NOMO-1 (cell line): ENCODE measurements at regions not wholly inside any gene's neighbourhood (a gene's known extent, or its start where the extent isn't known, plus 50 kb on each side); places are given as distances from the start of the nearest gene placed in this dataset.

Experiments
- DNase-seq, 2 experiments: peaks; one replicate each; lab custom pipeline; 2025; ENCODE audit not compliant: unreplicated experiment in 2 of 2; lab: John Stamatoyannopoulos, UW

- DNase-seq: no peak
Measured at GRCh38 chr2:183984871-183985270, 613.5 kb upstream of the ZNF804A start.

DNA sequence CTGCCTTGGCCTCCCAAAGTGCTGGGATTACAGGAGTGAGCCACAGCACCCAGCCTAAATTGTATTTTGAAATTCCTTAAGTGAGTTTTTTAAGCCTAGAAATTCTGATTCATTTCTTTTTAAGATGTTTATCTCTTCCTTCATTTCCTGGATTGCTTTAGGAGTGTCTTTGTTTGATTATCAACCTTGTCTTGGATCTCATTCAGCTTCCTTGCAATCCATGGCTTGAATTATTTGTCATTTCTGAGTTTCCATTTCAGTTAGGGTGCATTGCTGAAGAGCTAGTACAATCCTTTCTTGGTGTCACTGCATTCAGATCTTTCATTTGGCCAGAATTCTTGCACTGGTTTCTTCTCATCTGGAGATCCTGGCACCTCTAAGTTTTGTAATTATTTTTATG, 606.4 kb upstream of the ZNF804A start:
- DNase-seq: no peak

DNA sequence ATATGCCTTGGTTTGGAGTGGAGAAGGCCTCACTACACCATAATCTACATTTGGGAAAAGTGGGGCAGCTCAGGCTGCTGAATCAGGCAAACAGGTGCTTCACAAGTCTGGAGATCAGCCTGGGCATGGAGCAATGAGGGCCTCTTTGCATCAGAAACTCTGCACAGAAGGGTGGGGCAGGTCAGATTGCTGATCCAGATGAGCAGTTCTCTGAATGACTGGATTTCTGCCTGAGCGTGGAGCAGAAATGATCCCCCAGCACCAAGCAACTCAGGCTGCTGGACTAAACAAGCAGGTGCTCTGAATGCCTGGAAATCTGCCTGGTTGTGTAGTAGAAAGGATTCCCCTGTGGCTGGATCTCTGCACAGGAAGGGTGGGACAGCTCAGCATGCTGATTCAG, 605.3 kb upstream of the ZNF804A start:
- no peak for DNase-seq

DNA sequence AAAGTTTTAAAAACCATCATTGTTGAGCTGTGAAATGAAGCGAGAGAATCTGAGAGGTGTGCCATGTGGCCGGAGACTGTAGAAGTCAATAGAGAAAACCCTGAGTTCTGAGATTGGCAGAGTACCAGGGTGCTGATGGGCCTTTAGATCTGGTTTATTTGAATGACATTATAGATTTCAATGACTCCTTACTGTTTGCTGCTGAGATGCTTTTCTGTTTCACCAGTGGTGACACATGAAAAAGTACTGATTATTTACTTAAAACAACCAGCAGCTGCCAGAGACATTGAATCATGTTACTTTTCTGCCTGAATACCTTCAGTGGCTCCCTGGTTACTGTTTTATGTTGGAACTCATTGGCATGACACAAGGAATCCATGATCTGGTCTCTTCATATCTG, 602.7 kb upstream of the ZNF804A start:
- no peak for DNase-seq

DNA sequence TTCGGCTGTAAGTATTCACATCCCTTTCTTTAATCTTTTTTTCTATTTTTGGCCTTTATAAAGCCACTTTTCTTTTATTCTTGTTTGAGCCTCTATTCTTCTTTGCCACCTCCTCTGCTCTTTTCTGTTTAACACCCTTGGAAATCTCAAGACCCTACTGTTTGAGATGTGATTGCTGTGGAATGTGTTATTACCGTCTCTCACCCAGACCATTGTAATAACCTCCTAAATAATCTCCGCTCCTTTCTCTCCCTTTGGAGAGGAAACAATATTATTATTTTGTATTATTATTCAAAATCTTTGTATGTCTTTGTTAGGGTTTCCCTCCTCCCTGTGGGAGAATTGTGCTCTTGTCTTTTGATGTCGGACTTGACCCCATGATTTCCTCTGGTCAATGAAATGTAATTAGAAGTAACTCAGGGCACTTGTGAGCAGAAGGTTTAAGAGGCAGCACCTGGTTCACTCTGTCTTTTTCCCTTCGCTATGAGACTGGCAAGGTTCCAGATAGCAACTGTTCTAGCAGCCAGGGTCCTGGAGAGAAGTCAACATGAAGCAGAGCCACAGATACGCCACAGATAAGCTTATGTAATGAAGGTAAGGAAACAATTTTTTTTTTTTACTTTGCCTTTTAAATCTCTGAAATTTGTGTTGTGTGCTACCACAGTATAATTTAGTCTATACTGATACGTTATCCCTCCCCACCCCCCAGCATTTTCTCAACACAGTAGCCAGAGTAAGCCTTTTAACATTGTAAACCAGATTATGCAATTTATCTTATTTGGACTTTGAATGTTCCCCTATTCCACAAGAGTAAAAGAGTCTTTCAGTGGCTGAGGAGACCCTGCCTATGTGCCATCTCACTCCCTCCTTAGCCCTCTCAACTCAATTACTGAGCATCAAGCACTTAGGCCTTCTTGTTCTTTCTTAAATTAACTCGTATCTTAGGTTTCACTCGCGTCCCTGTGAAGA, 601.2 kb upstream of the ZNF804A start:
- no peak for DNase-seq

GRCh38 chr2:183998041-183998796, 600.1 kb upstream of the ZNF804A start:
- no peak for DNase-seq

DNA sequence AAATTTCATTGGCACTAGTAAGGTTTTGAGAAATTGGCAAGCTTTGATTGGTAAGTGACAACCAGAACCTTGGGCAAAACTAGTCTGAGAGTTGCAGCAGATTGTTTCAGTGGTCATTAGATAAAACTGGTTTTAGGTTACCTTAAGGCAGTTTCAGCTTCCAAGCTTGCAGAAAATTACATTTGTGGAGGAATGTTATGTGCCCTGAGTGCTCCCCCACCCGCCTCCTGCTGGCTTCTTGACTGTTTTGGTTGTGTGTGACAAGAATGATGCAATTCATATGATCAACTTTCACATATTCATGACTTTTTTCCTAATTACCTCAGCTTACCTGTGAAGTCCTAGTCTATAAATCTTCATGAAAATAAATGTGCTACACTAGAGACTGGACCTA, 599.5 kb upstream of the ZNF804A start:
- DNase-seq: no peak

GRCh38 chr2:184004289-184004947, 593.9 kb upstream of the ZNF804A start:
- DNase-seq: no peak

DNA sequence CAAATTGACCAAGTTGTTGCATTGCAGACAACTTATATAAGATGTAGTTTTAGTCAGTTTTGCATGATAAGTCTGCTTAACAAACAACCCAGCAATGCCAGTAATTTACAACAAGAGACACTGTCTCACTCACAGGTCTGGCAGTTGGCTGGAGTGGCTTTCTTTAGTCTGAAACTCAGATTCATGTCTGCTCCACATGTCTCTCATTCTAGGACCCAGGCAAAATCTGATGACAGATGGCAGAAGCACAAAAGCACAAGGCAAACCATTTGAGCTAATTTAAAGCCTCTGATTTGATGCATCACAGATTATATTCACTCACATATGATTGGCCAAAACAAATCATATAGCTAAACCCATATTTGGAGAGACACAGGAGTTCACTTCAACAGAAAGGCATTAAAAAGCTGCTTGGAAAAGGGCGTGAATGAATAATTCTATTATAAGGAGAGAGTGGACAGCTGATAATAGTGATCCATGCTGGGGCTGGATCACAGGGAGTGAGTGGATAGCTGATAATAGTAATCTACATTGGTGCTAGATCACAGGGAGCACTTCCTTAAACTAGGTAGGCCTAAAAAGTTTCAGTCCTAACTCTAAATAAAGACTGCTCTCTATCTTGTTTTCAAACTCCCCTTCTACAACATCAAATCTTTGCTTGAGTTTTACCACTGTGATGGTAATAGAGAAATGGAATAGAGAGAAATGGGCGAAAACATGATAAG, 593.2 kb upstream of the ZNF804A start:
- DNase-seq: no peak

DNA sequence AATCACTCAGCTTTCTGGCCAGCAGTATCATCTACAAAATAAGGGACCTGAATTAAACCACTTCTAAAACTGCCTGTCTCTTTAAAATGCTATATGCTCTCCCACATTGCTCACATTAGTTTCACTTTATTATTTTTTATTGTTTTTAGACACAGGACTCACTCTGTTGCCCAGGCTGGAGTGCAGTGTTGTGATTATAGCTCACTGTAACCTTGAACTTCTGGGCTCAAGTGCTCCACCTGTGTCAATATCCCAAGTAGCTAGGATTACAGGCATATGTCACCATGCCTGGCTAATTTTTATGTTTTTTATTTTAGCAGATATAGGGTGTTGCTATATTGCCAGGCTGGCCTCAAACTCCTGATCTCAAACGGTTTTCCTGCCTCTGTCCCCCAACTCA, 591.3 kb upstream of the ZNF804A start:
- no peak for DNase-seq

DNA sequence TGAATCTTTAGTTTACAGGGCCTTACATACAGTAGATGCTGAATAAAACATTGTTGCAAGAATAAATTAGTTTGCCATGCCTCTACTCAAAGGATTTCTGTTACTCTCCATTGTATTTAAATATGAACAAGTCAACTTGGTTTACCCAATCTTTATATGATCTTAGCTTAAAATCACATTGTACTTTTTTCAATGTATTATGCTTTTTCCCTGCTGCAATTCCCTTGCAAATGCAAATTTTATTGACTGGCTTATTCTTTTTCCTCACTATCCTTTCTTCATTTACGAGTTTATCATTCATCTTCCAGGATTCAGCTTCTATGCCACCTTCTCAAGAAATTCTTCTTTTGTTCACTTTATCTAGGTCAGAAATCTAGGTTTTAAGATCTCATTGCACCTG, 571.4 kb upstream of the ZNF804A start:
- DNase-seq: no peak

- no peak for DNase-seq
Measured at GRCh38 chr2:184030245-184030644, 568.1 kb upstream of the ZNF804A start.

GRCh38 chr2:184030989-184031388, 567.3 kb upstream of the ZNF804A start:
- no peak for DNase-seq

DNA sequence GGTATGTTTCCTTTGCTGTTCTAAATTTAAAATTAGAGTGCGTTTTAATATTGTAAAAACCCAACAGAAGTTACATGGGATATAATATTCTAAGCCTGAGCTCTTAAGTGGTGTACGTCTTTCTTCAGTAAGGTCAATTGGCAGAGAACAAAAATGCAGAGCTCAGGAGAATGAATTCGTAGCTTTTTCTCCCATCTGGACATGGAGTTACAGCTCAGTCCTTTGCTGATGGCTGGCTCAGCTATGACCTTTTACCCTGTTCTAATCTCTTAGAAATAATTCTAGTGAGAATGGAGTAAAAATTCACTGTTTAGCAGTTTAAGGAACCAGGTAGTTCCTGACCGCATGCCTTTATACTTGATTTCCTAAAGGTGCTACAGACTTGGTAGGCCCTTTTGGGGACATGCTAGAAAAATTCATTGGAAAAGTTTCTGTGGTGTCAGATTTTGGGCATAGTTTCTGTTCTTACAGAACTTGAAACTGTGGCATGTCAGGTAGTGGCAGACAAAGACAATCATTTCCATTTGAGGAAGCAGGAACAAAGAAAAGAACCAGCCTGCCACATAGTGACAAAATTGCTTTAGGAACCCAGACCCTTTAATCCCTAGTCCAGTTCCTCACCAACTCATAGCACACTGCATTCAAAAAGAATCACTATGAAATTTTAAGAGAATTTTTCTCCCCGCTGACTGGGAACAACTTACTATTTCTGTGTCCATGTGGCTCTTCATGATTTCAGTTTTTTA, 566.8 kb upstream of the ZNF804A start:
- DNase-seq: no peak

DNA sequence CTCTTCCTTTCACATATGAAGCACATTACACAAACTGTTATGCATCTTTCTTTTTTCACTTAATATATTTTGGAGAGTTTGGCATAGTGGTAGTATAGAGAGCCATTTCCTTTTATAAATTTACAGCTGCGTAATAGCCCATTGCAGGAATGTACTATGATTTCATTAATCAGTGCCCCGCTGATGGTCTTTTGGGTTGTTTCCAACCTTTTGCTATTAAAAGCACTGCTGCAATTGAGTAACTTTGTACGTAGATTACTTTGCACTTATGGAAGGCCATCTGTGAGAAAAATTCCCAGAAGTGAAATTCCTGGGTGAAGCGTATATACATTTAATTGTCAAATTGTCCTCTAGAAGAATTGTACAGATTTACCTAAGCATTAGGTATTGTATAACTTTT, 565.3 kb upstream of the ZNF804A start:
- no peak for DNase-seq

DNA sequence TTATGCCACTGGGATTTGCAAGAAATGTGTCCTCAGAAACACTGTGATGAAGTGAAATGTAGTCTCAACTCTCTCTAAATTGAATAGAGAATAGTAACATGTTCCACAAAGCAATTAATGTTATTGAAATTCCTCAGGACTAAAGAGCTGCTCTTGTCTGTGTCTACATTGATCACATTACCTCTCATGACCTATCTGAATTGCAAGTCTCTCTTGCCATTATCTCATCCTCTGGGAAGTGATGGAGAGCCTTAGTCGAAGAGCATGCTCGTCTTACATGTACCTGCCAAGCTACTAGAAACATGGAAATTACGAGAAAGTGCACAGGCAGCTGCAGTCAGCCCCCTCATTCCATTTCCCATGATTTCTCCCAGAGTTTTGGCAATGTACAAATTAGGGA, 561.1 kb upstream of the ZNF804A start:
- DNase-seq: no peak

DNA sequence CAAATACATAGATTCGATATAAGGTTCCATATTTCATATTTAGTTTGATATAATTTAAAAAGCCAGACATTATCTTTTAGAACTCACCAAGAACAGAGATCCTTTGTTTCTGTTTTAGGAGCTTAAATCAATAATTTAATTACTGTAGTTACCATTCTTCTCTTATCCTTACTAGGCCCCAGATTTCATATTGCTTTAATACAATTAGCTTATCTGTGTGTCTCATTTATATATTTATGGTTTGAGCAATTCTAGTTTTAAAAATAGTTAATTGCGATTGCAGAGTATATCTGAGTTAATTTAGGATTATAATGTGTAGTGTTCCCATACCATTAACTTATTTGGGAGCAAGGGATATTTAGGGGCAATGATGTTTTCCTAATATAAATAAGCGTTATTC, 558.8 kb upstream of the ZNF804A start:
- no peak for DNase-seq

- no peak for DNase-seq
Measured at GRCh38 chr2:184040230-184040629, 558.1 kb upstream of the ZNF804A start.

GRCh38 chr2:184041077-184041476, 557.3 kb upstream of the ZNF804A start:
- no peak for DNase-seq

DNA sequence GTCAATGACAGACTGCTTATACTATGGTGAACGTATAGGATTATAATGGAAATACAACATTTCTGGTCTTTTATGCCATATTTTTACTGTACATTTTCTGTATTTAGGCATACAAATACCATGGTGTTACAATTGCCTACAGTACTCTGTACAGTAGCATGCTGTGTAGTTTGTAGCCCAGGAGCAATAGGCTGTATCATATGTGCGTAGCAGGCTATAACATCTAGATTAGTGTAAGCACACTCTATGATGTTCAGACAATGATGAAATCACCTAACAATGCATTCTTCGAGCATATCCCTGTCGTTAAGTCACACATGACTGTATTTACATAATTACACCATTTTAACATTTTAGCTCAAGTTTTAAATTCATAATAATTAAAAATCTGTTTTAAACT, 556.6 kb upstream of the ZNF804A start:
- no peak for DNase-seq
